Hematopoietic multipotent progenitor cell treated with erythropoietin and hydrocortisone succinate and interleukin-3 and kit ligand, for 8 days (in vitro differentiated cells): ENCODE measurements at regions not wholly inside any gene's neighbourhood (a gene's known extent, or its start where the extent isn't known, plus 50 kb on each side); places are given as distances from the start of the nearest gene placed in this dataset.

ENCODE experiments used
- DNase-seq: peaks from one replicate; pipeline ENCODE4 v3.0.0-alpha.2; 2015

GRCh38 chr3:18770800-18771199 is 345.7 kb upstream of the SATB1 start:
- DNase-seq, result no peak

- DNase-seq, result no peak
These were observed 342.7 kb upstream of the SATB1 start for GRCh38 chr3:18767756-18768303.

- no peak for DNase-seq
These were observed 341.8 kb upstream of the SATB1 start for GRCh38 chr3:18766974-18767373.

GRCh38 chr3:18765662-18766061 is 340.5 kb upstream of the SATB1 start:
- DNase-seq, result no peak

- DNase-seq, result no peak
These were observed 340.0 kb upstream of the SATB1 start for GRCh38 chr3:18765161-18765560.

GRCh38 chr3:18761530-18761929 is 336.4 kb upstream of the SATB1 start:
- DNase-seq, result no peak

- peak; percentile 76 for DNase-seq
These were observed 333.0 kb upstream of the SATB1 start for GRCh38 chr3:18758047-18758704.

GRCh38 chr3:18757476-18757875 is 332.3 kb upstream of the SATB1 start:
- DNase-seq, result no peak

GRCh38 chr3:18752273-18752934 is 327.3 kb upstream of the SATB1 start:
- no peak for DNase-seq

GRCh38 chr3:18751514-18751913 is 326.4 kb upstream of the SATB1 start:
- DNase-seq, result no peak

GRCh38 chr3:18747383-18747782 is 322.2 kb upstream of the SATB1 start:
- DNase-seq, result no peak

- DNase-seq, result peak; percentile 16
These were observed 320.3 kb upstream of the SATB1 start for GRCh38 chr3:18745472-18745871.

- no peak for DNase-seq
These were observed 319.3 kb upstream of the SATB1 start for GRCh38 chr3:18744472-18744871.

- DNase-seq, result no peak
These were observed 318.6 kb upstream of the SATB1 start for GRCh38 chr3:18743761-18744160.

- DNase-seq, result peak; percentile 17
These were observed 315.8 kb upstream of the SATB1 start for GRCh38 chr3:18740631-18741583.

- DNase-seq, result no peak
These were observed 313.9 kb upstream of the SATB1 start for GRCh38 chr3:18739099-18739433.

GRCh38 chr3:18738393-18739098 is 313.4 kb upstream of the SATB1 start:
- DNase-seq, result no peak

GRCh38 chr3:18735005-18735404 is 309.9 kb upstream of the SATB1 start:
- DNase-seq, result no peak

- no peak for DNase-seq
These were observed 309.2 kb upstream of the SATB1 start for GRCh38 chr3:18734309-18734708.

- no peak for DNase-seq
These were observed 307.3 kb upstream of the SATB1 start for GRCh38 chr3:18732474-18732873.

- DNase-seq, result no peak
These were observed 305.4 kb upstream of the SATB1 start for GRCh38 chr3:18730491-18730890.

GRCh38 chr3:18729671-18730070 is 304.5 kb upstream of the SATB1 start:
- DNase-seq, result no peak
